Lower lobe of right lung (tissue), 2 donors: ENCODE measurements at regions not wholly inside any gene's neighbourhood (a gene's known extent, or its start where the extent isn't known, plus 50 kb on each side); places are given as distances from the start of the nearest gene placed in this dataset.

Source experiments
- ATAC-seq, 2 donors: fragments of 200-7000 bp; cut with Tn5 transposase; one replicate each; pipeline ENCODE4 v1.9.1; 2020 to 2022; ENCODE audit warnings: mild to moderate bottlenecking in 2 of 2, moderate library complexity in 2 of 2
- DNase-seq: peaks from one replicate; pipeline ENCODE4 v3.0.0-alpha.2; 2020
- H3K27ac ChIP-seq: fragments of 200-600 bp; one replicate; pipeline ENCODE4 v1.8.0; 2022
- H3K27me3 ChIP-seq: fragments of 200-600 bp; one replicate; pipeline ENCODE4 v1.8.0; 2022; ENCODE audit warnings: low read depth
- H3K36me3 ChIP-seq: fragments of 200-600 bp; one replicate; pipeline ENCODE4 v1.8.0; 2022; ENCODE audit warnings: mild to moderate bottlenecking
- H3K4me1 ChIP-seq: fragments of 200-600 bp; one replicate; pipeline ENCODE4 v1.8.0; 2022
- H3K4me3 ChIP-seq: fragments of 200-600 bp; one replicate; pipeline ENCODE4 v1.8.0; 2022; ENCODE audit warnings: mild to moderate bottlenecking
- H3K9me3 ChIP-seq: fragments of 200-600 bp; one replicate; pipeline ENCODE4 v1.8.0; 2022
- intact Hi-C: fragments of 100-400 bp; cut with DNase I; formaldehyde crosslinking; loops from one replicate; pipeline ENCODE4 v1.11.0; 2022
- TF ChIP-seq, protein P1 (sequence below): fragments of 200-600 bp; IDR thresholded peaks from one replicate; pipeline ENCODE4 v1.8.0; 2022; ENCODE audit warnings: antibody characterized with exemption, mild to moderate bottlenecking
- donor health status: DM: no; HTN: yes; CAD: no; lungs with severe emphysema.

GRCh38 chr6:150730801-150731457 lies 131.2 kb downstream of the PLEKHG1 start:
- no peaks in the 10 kb centered on the region for H3K9me3 ChIP-seq
- TF ChIP-seq, protein P1, sequence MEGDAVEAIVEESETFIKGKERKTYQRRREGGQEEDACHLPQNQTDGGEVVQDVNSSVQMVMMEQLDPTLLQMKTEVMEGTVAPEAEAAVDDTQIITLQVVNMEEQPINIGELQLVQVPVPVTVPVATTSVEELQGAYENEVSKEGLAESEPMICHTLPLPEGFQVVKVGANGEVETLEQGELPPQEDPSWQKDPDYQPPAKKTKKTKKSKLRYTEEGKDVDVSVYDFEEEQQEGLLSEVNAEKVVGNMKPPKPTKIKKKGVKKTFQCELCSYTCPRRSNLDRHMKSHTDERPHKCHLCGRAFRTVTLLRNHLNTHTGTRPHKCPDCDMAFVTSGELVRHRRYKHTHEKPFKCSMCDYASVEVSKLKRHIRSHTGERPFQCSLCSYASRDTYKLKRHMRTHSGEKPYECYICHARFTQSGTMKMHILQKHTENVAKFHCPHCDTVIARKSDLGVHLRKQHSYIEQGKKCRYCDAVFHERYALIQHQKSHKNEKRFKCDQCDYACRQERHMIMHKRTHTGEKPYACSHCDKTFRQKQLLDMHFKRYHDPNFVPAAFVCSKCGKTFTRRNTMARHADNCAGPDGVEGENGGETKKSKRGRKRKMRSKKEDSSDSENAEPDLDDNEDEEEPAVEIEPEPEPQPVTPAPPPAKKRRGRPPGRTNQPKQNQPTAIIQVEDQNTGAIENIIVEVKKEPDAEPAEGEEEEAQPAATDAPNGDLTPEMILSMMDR: no peak
- intact Hi-C loops: no loop called here
- DNase-seq (no peak), ATAC-seq (peak in 1 of 2 donors; percentile 45)
- H3K27me3 ChIP-seq: no peaks in the 10 kb centered on the region
- no peak overlapping the region for H3K4me3 ChIP-seq
- no peak overlapping the region for H3K27ac ChIP-seq
- H3K36me3 ChIP-seq: peaks cover 11% of the 10 kb centered on the region
- H3K4me1 ChIP-seq: no peaks in the 10 kb centered on the region

DNA sequence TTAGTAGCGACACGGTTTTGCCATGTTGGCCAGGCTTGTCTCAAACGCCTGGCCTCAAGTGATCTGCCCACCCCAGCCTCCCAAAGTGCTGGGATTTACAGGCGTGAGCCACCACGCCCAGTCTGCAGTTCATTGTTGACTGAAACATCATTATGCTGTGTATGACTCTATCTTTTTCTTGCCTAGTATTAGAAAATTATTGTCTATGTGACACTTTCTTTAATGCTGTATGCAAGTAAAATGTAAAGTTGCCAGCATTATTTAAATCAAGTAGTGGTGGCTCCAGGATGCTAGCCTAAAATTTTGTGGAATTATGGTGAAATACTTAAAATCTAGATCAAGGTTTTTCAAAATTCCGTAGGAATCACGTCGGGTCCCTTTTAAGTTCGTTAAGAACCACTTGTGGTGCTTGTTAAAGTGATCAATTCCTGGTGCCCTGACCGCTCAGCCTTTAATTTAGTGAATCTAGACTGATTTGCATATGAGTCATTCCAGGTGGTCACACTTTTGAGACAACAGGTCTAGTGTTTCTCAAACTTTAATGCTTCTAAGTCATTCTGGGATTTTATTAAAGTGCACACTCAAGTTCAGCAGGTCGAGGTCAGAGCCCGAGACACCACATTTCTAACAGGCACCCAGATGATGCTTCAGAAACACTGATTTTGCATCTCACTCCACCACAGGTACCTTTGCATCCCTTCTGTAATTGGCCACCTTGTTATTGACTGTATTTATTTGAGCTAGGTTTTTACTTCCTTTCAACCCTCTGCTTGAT lies 132.6 kb upstream of the MTHFD1L start:
- intact Hi-C loops: no loop called here
- no peak overlapping the region for H3K4me3 ChIP-seq

GRCh38 chr6:150733726-150734125 lies 131.8 kb upstream of the MTHFD1L start:
- H3K4me3 ChIP-seq: no peak overlapping the region
- no peaks in the 10 kb centered on the region for H3K4me1 ChIP-seq
- no peaks in the 10 kb centered on the region for H3K9me3 ChIP-seq
- ATAC-seq (no peak), DNase-seq (no peak)
- TF ChIP-seq, protein P1: no peak
- peaks cover 11% of the 10 kb centered on the region for H3K36me3 ChIP-seq
- intact Hi-C loops: no loop called here
- no peak overlapping the region for H3K27ac ChIP-seq
- no peaks in the 10 kb centered on the region for H3K27me3 ChIP-seq

More for the DNA sequence above, 132.6 kb upstream of the MTHFD1L start:
- Histone ChIP-seq H3K9me3 (no peaks in the 10 kb centered on the region), H3K27me3 (no peaks in the 10 kb centered on the region), H3K4me1 (no peaks in the 10 kb centered on the region), H3K36me3 (peaks cover 11% of the 10 kb centered on the region), H3K27ac (no peak overlapping the region)
- DNase-seq: no peak
- TF ChIP-seq, protein P1: no peak
- ATAC-seq: no peak

GRCh38 chr6:150734235-150734634 lies 131.3 kb upstream of the MTHFD1L start:
- no peak for ATAC-seq
- intact Hi-C loops: no loop called here
- no peaks in the 10 kb centered on the region for H3K4me1 ChIP-seq

DNA sequence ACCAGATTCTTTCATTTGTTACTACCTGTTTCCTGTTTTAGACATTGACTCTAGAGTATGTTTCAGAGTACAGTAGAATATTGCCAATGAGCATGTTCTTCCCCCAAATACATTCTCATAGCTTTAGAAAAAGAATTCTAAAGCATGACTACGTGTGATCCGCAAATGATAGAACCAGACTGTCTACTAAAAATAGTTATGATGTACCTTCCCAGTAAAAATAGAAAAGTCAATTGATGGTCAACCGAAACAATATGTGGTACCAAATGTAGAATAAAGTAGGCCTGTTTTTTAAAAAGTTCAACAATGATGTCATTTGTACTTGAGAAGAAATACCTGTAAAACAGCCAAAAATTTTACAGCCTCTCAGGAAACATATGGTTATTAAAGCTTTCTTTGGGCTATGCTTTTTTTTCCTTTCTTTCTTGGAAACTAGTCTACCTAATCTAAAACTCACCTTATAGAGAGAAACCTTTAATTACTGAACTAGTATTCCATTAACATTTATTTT lies 130.1 kb upstream of the MTHFD1L start:
- Histone ChIP-seq H3K36me3 (peaks cover 11% of the 10 kb centered on the region), H3K4me1 (no peaks in the 10 kb centered on the region), H3K9me3 (no peaks in the 10 kb centered on the region), H3K27ac (no peak overlapping the region), H3K4me3 (no peak overlapping the region), H3K27me3 (no peaks in the 10 kb centered on the region)
- no peak for ATAC-seq
- intact Hi-C loops: no loop called here
- TF ChIP-seq, protein P1: no peak
- no peak for DNase-seq

More at GRCh38 chr6:150734235-150734634, 131.3 kb upstream of the MTHFD1L start:
- H3K36me3 ChIP-seq: peaks cover 11% of the 10 kb centered on the region
- H3K27me3 ChIP-seq: no peaks in the 10 kb centered on the region
- DNase-seq: no peak
- H3K9me3 ChIP-seq: no peaks in the 10 kb centered on the region
- H3K4me3 ChIP-seq: no peak overlapping the region
- TF ChIP-seq, protein P1: no peak
- H3K27ac ChIP-seq: no peak overlapping the region
